SK-N-MC (cell line): ENCODE measurements at regions not wholly inside any gene's neighbourhood (a gene's known extent, or its start where the extent isn't known, plus 50 kb on each side); places are given as distances from the start of the nearest gene placed in this dataset.

Experiments
- FOXP2 ChIP-seq: optimal IDR thresholded peaks from 2 replicates; pipeline ENCODE3; 2011; ENCODE audit warnings: mild to moderate bottlenecking, moderate library complexity; ENCODE audit not compliant: insufficient read depth; ENCODE audit errors: extremely low read length, control extremely low read depth
- POLR2AphosphoS5 ChIP-seq: IDR thresholded peaks from 2 replicates; pipeline ENCODE4 v1.6.1; 2012; ENCODE audit warnings: mild to moderate bottlenecking, low read depth, low read length, borderline replicate concordance

DNA sequence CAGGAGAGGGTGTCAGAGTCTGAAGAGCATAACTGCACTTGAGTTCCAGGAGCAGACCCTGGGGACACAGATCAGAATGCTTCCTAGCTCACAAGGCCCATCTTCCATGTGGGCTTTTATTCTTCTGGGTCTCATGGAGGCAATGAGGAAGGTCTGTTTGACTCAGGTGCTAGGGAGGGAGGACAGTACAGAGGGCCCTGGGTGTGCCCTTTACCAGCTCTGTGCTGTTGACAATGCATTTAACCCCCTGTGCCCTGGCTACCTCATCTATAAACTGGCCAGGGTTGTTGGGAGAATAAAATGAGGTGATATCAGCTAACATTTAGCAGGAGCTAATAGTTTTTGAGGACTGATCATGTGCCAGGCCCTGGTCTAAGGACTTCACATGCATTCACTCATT lies 318.0 kb downstream of the DMAC1 start:
- TF ChIP-seq POLR2AphosphoS5 (no peak), FOXP2 (no peak)
